C4-2B (cell line): ENCODE measurements at regions not wholly inside any gene's neighbourhood (a gene's known extent, or its start where the extent isn't known, plus 50 kb on each side); places are given as distances from the start of the nearest gene placed in this dataset.

Experiments
- H3K27ac ChIP-seq: fragments of 450-650 bp; 2 replicates; pipeline ENCODE4 v1.5.1; 2017
- CTCF ChIP-seq: fragments of 450-650 bp; conservative IDR thresholded peaks from 2 replicates; pipeline ENCODE4 v1.5.1; 2017; ENCODE audit warnings: mild to moderate bottlenecking
- ZFX ChIP-seq: fragments of 450-650 bp; IDR thresholded peaks from 2 replicates; pipeline ENCODE4 v1.6.1; 2017

GRCh38 chr10:128419466-128420019, 293.3 kb upstream of the MKI67 start:
- no peak for TF ChIP-seq ZFX
- no peak; the same call in none of the 2 replicates for TF ChIP-seq CTCF
- H3K27ac ChIP-seq: no peak overlapping the region

- TF ChIP-seq CTCF (no peak), ZFX (no peak)
- no peak overlapping the region for H3K27ac ChIP-seq
Measured at GRCh38 chr10:128420623-128421022, 294.4 kb upstream of the MKI67 start.

GRCh38 chr10:128421371-128422160, 295.3 kb upstream of the MKI67 start:
- TF ChIP-seq ZFX: no peak
- TF ChIP-seq CTCF: no peak
- no peak overlapping the region for H3K27ac ChIP-seq

- no peak overlapping the region for H3K27ac ChIP-seq
- TF ChIP-seq CTCF (no peak), ZFX (no peak)
Measured at GRCh38 chr10:128422190-128422589, 296.0 kb upstream of the MKI67 start.

- TF ChIP-seq CTCF (no peak), ZFX (no peak)
- H3K27ac ChIP-seq: no peak overlapping the region
Measured at GRCh38 chr10:128422999-128423398, 296.8 kb upstream of the MKI67 start.

GRCh38 chr10:128429321-128429720, 303.1 kb upstream of the MKI67 start:
- TF ChIP-seq ZFX (no peak), CTCF (no peak)

GRCh38 chr10:128429835-128430513, 303.8 kb upstream of the MKI67 start:
- no peak for TF ChIP-seq ZFX
- no peak for TF ChIP-seq CTCF

More at GRCh38 chr10:128429321-128429720, 303.1 kb upstream of the MKI67 start:
- no peak overlapping the region for H3K27ac ChIP-seq

More at GRCh38 chr10:128429835-128430513, 303.8 kb upstream of the MKI67 start:
- no peak overlapping the region for H3K27ac ChIP-seq
